ENCODE measurements at regions not wholly inside any gene's neighbourhood (a gene's known extent, or its start where the extent isn't known, plus 50 kb on each side); places are given as distances from the start of the nearest gene placed in this dataset.

DNA sequence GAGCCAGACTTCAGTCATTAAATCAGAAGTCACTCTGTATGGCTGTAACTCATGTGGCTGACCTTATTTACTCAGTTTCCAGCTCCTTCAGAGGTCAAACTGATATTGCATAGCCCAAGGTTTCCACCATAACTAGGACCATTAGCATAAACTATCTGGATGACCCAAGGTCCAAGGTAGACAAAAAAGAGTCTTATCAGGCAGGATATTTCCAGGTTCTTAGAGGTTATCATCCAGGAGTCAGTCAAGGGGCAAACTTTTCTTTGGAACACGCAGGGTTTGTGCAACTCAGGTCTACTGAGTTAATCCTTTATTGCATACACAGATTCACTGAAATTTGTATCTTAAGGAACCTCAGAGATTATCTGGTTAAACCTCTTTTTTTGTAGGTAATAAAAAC is 66.5 kb downstream of the AVPR1A start:
- H3K4me1 ChIP-seq (ENCODE audit: insufficient read depth, low read length, poor library complexity, severe bottlenecking), result no peaks in the 10 kb centered on the region
- DNase-seq (ENCODE audit: low spot score), result no peak
- intact Hi-C loops (cut with micrococcal nuclease; ENCODE audit: unreplicated experiment), result no loop called here
- no peaks in the 10 kb centered on the region for H3K9me3 ChIP-seq (ENCODE audit: low read depth, low read length, poor library complexity, severe bottlenecking)
- TF ChIP-seq, protein P1, sequence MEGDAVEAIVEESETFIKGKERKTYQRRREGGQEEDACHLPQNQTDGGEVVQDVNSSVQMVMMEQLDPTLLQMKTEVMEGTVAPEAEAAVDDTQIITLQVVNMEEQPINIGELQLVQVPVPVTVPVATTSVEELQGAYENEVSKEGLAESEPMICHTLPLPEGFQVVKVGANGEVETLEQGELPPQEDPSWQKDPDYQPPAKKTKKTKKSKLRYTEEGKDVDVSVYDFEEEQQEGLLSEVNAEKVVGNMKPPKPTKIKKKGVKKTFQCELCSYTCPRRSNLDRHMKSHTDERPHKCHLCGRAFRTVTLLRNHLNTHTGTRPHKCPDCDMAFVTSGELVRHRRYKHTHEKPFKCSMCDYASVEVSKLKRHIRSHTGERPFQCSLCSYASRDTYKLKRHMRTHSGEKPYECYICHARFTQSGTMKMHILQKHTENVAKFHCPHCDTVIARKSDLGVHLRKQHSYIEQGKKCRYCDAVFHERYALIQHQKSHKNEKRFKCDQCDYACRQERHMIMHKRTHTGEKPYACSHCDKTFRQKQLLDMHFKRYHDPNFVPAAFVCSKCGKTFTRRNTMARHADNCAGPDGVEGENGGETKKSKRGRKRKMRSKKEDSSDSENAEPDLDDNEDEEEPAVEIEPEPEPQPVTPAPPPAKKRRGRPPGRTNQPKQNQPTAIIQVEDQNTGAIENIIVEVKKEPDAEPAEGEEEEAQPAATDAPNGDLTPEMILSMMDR (conservative IDR thresholded peaks at IDR 0.05; ENCODE audit: low read depth, low read length), result no peak
- no peak for TF ChIP-seq EZH2 (IDR thresholded peaks at IDR 0.05; ENCODE audit: borderline replicate concordance, low read depth, low read length, poor library complexity, severe bottlenecking)
- no TSS peak for BruUV-seq (replicated peaks)
- CTCF ChIA-PET, result no interaction called here
- no peak overlapping the region for H3K27ac ChIP-seq (ENCODE audit: low read depth, low read length, poor library complexity, severe bottlenecking)
- H3K27me3 ChIP-seq (replicated peaks; ENCODE audit: insufficient read depth, low read depth, low read length, poor library complexity), result no peaks in the 10 kb centered on the region
- H3K4me3 ChIP-seq (ENCODE audit: low read depth, low read length, poor library complexity, severe bottlenecking), result no peak overlapping the region
- no peaks in the 10 kb centered on the region for H3K36me3 ChIP-seq (ENCODE audit: insufficient read depth, low read length, poor library complexity, severe bottlenecking)
- POLR2A ChIA-PET (ENCODE audit: low non-redundant PET), result no interaction called here

- POLR2A ChIA-PET (ENCODE audit: low non-redundant PET), result no interaction called here
These were observed 68.0 kb downstream of the AVPR1A start for GRCh38 chr12:63083046-63083445.

GRCh38 chr12:63079791-63080502 is 71.1 kb downstream of the AVPR1A start:
- H3K4me1 ChIP-seq (ENCODE audit: insufficient read depth, low read length, poor library complexity, severe bottlenecking), result no peaks in the 10 kb centered on the region
- no peaks in the 10 kb centered on the region for H3K27me3 ChIP-seq (replicated peaks; ENCODE audit: insufficient read depth, low read depth, low read length, poor library complexity)
- ChIA-PET CTCF (no interaction called here), POLR2A (ENCODE audit: low non-redundant PET) (no interaction called here)
- no peak for DNase-seq (ENCODE audit: low spot score)
- no peak for TF ChIP-seq EZH2 (IDR thresholded peaks at IDR 0.05; ENCODE audit: borderline replicate concordance, low read depth, low read length, poor library complexity, severe bottlenecking)
- TF ChIP-seq, protein P1 (conservative IDR thresholded peaks at IDR 0.05; ENCODE audit: low read depth, low read length), result no peak
- no peaks in the 10 kb centered on the region for H3K36me3 ChIP-seq (ENCODE audit: insufficient read depth, low read length, poor library complexity, severe bottlenecking)
- no peak overlapping the region for H3K27ac ChIP-seq (ENCODE audit: low read depth, low read length, poor library complexity, severe bottlenecking)
- H3K9me3 ChIP-seq (ENCODE audit: low read depth, low read length, poor library complexity, severe bottlenecking), result no peaks in the 10 kb centered on the region
- intact Hi-C loops (cut with micrococcal nuclease; ENCODE audit: unreplicated experiment), result no loop called here
- BruUV-seq (replicated peaks), result no TSS peak
- H3K4me3 ChIP-seq (ENCODE audit: low read depth, low read length, poor library complexity, severe bottlenecking), result no peak overlapping the region

More at GRCh38 chr12:63083046-63083445, 68.0 kb downstream of the AVPR1A start:
- CTCF ChIA-PET, result no interaction called here
- Histone ChIP-seq H3K4me1 (ENCODE audit: insufficient read depth, low read length, poor library complexity, severe bottlenecking) (no peaks in the 10 kb centered on the region), H3K4me3 (ENCODE audit: low read depth, low read length, poor library complexity, severe bottlenecking) (no peak overlapping the region), H3K27me3 (replicated peaks; ENCODE audit: insufficient read depth, low read depth, low read length, poor library complexity) (no peaks in the 10 kb centered on the region), H3K27ac (ENCODE audit: low read depth, low read length, poor library complexity, severe bottlenecking) (no peak overlapping the region), H3K36me3 (ENCODE audit: insufficient read depth, low read length, poor library complexity, severe bottlenecking) (no peaks in the 10 kb centered on the region), H3K9me3 (ENCODE audit: low read depth, low read length, poor library complexity, severe bottlenecking) (no peaks in the 10 kb centered on the region)
- TF ChIP-seq EZH2 (IDR thresholded peaks at IDR 0.05; ENCODE audit: borderline replicate concordance, low read depth, low read length, poor library complexity, severe bottlenecking), result no peak
- TF ChIP-seq, protein P1 (conservative IDR thresholded peaks at IDR 0.05; ENCODE audit: low read depth, low read length), result no peak
- intact Hi-C loops (cut with micrococcal nuclease; ENCODE audit: unreplicated experiment), result no loop called here
- BruUV-seq (replicated peaks), result no TSS peak
- no peak for DNase-seq (ENCODE audit: low spot score)
